ENCODE measurements at regions not wholly inside any gene's neighbourhood (a gene's known extent, or its start where the extent isn't known, plus 50 kb on each side); places are given as distances from the start of the nearest gene placed in this dataset.

GRCh38 chr6:156647140-156647784, 129.9 kb upstream of the ARID1B start:
- DNase-seq (ENCODE audit: extremely low spot score): no peak
- no peak for TF ChIP-seq CTCF (IDR thresholded peaks at IDR 0.05; ENCODE audit: control extremely low read depth, extremely low read depth, low read depth, missing control alignments)
- POLR2A ChIA-PET: no interaction called here
- CTCF ChIA-PET: no interaction called here

GRCh38 chr6:156646496-156646895, 130.7 kb upstream of the ARID1B start:
- TF ChIP-seq CTCF (IDR thresholded peaks at IDR 0.05; ENCODE audit: control extremely low read depth, extremely low read depth, low read depth, missing control alignments): no peak
- POLR2A ChIA-PET: no interaction called here
- CTCF ChIA-PET: no interaction called here
- DNase-seq (ENCODE audit: extremely low spot score): no peak

- DNase-seq (ENCODE audit: extremely low spot score): no peak
- TF ChIP-seq CTCF (IDR thresholded peaks at IDR 0.05; ENCODE audit: control extremely low read depth, extremely low read depth, low read depth, missing control alignments): no peak
- CTCF ChIA-PET: no interaction called here
- POLR2A ChIA-PET: no interaction called here
Measured at GRCh38 chr6:156645097-156645496, 132.1 kb upstream of the ARID1B start.

GRCh38 chr6:156639009-156639721, 138.0 kb upstream of the ARID1B start:
- ChIA-PET CTCF (interaction anchor here (1.9 kb wide), 1 partner anchor 10 kb away, joined by 7 read pairs; no protein-coding TSS in a partner anchor), POLR2A (no interaction called here)
- TF ChIP-seq CTCF (IDR thresholded peaks at IDR 0.05; ENCODE audit: control extremely low read depth, extremely low read depth, low read depth, missing control alignments): no peak
- DNase-seq (ENCODE audit: extremely low spot score): no peak

GRCh38 chr6:156638581-156638980, 138.6 kb upstream of the ARID1B start:
- ChIA-PET CTCF (interaction anchor here (1.5 to 1.9 kb wide), 3 partner anchors 9 to 232 kb away, joined by 3 to 7 read pairs (median 4); no protein-coding TSS in a partner anchor), POLR2A (no interaction called here)
- TF ChIP-seq CTCF (IDR thresholded peaks at IDR 0.05; ENCODE audit: control extremely low read depth, extremely low read depth, low read depth, missing control alignments): no peak
- DNase-seq (ENCODE audit: extremely low spot score): no peak

GRCh38 chr6:156634951-156635371, 142.2 kb upstream of the ARID1B start:
- ChIA-PET CTCF (no interaction called here), POLR2A (no interaction called here)
- no peak for DNase-seq (ENCODE audit: extremely low spot score)
- no peak for TF ChIP-seq CTCF (IDR thresholded peaks at IDR 0.05; ENCODE audit: control extremely low read depth, extremely low read depth, low read depth, missing control alignments)

All from GM10248 (cell line).